ENCODE measurements at regions not wholly inside any gene's neighbourhood (a gene's known extent, or its start where the extent isn't known, plus 50 kb on each side); places are given as distances from the start of the nearest gene placed in this dataset.

DNA sequence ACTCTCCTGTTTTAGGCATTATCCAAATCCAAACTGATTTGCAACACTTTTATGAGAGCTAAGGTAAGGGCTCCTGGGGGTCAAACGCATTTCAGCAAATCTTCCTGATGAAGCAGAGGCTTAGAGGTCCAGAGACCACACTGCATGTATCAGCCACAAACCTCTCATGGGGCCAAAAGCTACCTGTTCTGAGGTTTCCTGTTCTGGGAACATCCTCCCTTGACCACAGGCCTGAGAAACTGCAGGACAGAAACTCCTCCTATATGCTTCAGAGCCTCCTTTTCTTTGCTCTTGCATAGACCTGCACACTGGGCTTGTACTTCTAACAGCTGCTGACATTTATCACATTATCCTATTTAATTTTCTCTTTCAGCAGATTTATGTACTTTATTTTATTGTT lies 92.6 kb downstream of the OR2K2 start (continued):
- TF ChIP-seq, protein P1, sequence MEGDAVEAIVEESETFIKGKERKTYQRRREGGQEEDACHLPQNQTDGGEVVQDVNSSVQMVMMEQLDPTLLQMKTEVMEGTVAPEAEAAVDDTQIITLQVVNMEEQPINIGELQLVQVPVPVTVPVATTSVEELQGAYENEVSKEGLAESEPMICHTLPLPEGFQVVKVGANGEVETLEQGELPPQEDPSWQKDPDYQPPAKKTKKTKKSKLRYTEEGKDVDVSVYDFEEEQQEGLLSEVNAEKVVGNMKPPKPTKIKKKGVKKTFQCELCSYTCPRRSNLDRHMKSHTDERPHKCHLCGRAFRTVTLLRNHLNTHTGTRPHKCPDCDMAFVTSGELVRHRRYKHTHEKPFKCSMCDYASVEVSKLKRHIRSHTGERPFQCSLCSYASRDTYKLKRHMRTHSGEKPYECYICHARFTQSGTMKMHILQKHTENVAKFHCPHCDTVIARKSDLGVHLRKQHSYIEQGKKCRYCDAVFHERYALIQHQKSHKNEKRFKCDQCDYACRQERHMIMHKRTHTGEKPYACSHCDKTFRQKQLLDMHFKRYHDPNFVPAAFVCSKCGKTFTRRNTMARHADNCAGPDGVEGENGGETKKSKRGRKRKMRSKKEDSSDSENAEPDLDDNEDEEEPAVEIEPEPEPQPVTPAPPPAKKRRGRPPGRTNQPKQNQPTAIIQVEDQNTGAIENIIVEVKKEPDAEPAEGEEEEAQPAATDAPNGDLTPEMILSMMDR (IDR thresholded peaks at IDR 0.05 in 2 of 3, conservative IDR thresholded peaks at IDR 0.05 in 1 of 3; ENCODE audit: borderline replicate concordance in 1 of 3, insufficient read depth in 1 of 3, low read depth in 2 of 3, low read length in 2 of 3) = no peak
- TF ChIP-seq, protein P2, sequence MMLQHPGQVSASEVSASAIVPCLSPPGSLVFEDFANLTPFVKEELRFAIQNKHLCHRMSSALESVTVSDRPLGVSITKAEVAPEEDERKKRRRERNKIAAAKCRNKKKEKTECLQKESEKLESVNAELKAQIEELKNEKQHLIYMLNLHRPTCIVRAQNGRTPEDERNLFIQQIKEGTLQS (IDR thresholded peaks at IDR 0.05) = no peak
- no peak for TF ChIP-seq POLR2AphosphoS5 (IDR thresholded peaks at IDR 0.05; ENCODE audit: low read depth, low read length)

DNA sequence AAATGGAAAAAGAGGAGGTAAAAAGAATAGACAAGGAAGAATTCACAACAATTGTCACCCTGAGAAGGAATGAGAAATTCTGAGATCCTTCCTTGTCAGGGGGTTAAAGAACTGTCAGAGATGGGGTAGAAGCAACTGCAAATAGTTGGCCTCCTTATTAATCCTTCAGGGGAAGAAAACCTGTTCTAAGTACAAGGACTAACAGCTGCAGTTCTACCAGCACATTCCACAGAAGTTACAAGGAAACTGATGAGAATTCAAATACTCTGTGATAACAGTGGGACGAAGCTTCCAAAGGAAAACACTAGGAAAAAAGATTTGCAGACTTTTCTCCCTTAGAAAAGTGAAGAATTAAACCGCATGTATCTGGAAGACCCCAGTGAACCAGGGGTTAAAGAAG lies 93.7 kb downstream of the OR2K2 start:
- DNase-seq (ENCODE audit: low read depth, low spot score) (no peak), ATAC-seq (no peak)
- Histone ChIP-seq H2AFZ (ENCODE audit: low read depth, low read length, poor library complexity, severe bottlenecking) (no peak overlapping the region), H3K27me3 (ENCODE audit: insufficient read depth, low read length) (no peaks in the 10 kb centered on the region), H3K36me3 (ENCODE audit: control insufficient read depth in 1 of 2, insufficient read depth in 2 of 2, low read length in 2 of 2) (no peaks in the 10 kb centered on the region), H3K4me1 (ENCODE audit: control insufficient read depth in 1 of 2, insufficient read depth in 2 of 2, low read length in 2 of 2) (peaks cover 0 to 4% of the 10 kb centered on the region in 2 experiments; a peak in 2 of 4 replicates), H3K79me2 (ENCODE audit: insufficient read depth, low read length) (no peaks in the 10 kb centered on the region), H3K9me2 (ENCODE audit: insufficient read depth) (no peaks in the 10 kb centered on the region), H3K27ac (ENCODE audit: low read depth, low read length) (no peak overlapping the region), H3K4me2 (ENCODE audit: low read length) (no peak overlapping the region), H3K9ac (ENCODE audit: low read length) (no peak overlapping the region), H4K20me1 (ENCODE audit: insufficient read depth) (no peaks in the 10 kb centered on the region; the same call in 1 of the 2 replicates), H3K4me3 (replicated peaks in 1 of 2; ENCODE audit: low read depth in 1 of 2, low read length in 2 of 2) (no peak overlapping the region), H3K9me3 (ENCODE audit: control insufficient read depth in 1 of 2, insufficient read depth in 1 of 2, low read depth in 1 of 2, low read length in 2 of 2) (no peaks in the 10 kb centered on the region)
- no TSS peak for BruUV-seq (replicated peaks)
- CTCF ChIA-PET = no interaction called here
- POLR2A ChIA-PET = no interaction called here
- RAD21 ChIA-PET (ENCODE audit: low non-redundant PET in 1 of 2, low total read pairs in 2 of 2, uncharacterized antibody in 2 of 2, unreplicated experiment in 2 of 2) = no interaction called here
- TF ChIP-seq EGR1 (IDR thresholded peaks at IDR 0.05; ENCODE audit: low read depth) (no peak), ZFX (IDR thresholded peaks at IDR 0.05) (no peak), FOSL1 (IDR thresholded peaks at IDR 0.05; ENCODE audit: low read depth) (no peak), SIN3A (IDR thresholded peaks at IDR 0.05; ENCODE audit: low read depth) (no peak), SRF (IDR thresholded peaks at IDR 0.05; ENCODE audit: low read depth) (no peak)
- intact Hi-C loops (cut with micrococcal nuclease) = no loop called here

Data from HCT116 (cell line).